Endothelial cell of umbilical vein (primary cell): ENCODE measurements at regions not wholly inside any gene's neighbourhood (a gene's known extent, or its start where the extent isn't known, plus 50 kb on each side); places are given as distances from the start of the nearest gene placed in this dataset.
A peak's percentile ranks its signal among the peaks of the same experiment; 100 is the strongest.

Experiments
- CTCF ChIP-seq, 2 donors: IDR thresholded peaks; 1 replicate in 1 of 2; 2 replicates in 1 of 2; pipeline ENCODE4 v1.5.1; 2011; ENCODE audit warnings: low read length in 2 of 2, mild to moderate bottlenecking in 2 of 2, moderate library complexity in 2 of 2, control low read depth in 1 of 2, inconsistent platforms in 1 of 2, low read depth in 1 of 2; ENCODE audit not compliant: insufficient read depth in 1 of 2; ENCODE audit errors: extremely low read depth in 1 of 2
- POLR2A ChIP-seq: IDR thresholded peaks from 2 replicates; pipeline ENCODE4 v1.6.1; 2012; ENCODE audit warnings: low read depth, mild to moderate bottlenecking, control low read depth, low read length
- POLR2AphosphoS5 ChIP-seq: IDR thresholded peaks from 2 replicates; pipeline ENCODE4 v1.6.1; 2012; ENCODE audit warnings: low read depth, mild to moderate bottlenecking, control low read depth, low read length, moderate library complexity; ENCODE audit not compliant: insufficient read depth

GRCh38 chr2:35410431-35411061 is 945.0 kb upstream of the CRIM1 start:
- TF ChIP-seq POLR2A (no peak), CTCF (IDR thresholded peaks at IDR 0.05; ENCODE audit: extremely low read depth in 1 of 2, insufficient read depth in 1 of 2, low read depth in 1 of 2, low read length in 2 of 2) (peak; percentile 86 to 93), POLR2AphosphoS5 (no peak)
